NCI-H128 (cell line): ENCODE measurements at regions not wholly inside any gene's neighbourhood (a gene's known extent, or its start where the extent isn't known, plus 50 kb on each side); places are given as distances from the start of the nearest gene placed in this dataset.

ENCODE experiments used
- DNase-seq: peaks from one replicate; lab custom pipeline; 2025; ENCODE audit not compliant: unreplicated experiment; lab: John Stamatoyannopoulos, UW

DNA sequence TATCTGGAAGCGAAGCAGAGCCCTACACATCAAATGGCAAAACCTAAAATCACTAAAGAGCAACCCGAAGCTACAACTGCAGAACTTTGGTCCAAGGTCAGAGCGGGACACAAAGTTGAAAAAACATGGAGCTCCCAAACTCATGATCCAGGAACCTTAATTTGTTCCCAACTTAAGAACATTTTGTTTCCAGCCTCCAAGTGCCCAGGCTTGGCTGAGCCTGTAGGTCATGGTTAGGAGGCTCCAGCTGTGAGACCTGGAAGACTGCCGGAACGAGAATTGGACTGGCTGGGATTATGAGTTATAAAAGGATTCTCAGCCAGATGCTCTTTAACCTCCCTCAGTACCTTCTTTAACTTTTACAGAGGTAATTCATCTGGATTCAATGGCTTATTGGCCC lies 349.1 kb upstream of the DDX53 start:
- no peak for DNase-seq

DNA sequence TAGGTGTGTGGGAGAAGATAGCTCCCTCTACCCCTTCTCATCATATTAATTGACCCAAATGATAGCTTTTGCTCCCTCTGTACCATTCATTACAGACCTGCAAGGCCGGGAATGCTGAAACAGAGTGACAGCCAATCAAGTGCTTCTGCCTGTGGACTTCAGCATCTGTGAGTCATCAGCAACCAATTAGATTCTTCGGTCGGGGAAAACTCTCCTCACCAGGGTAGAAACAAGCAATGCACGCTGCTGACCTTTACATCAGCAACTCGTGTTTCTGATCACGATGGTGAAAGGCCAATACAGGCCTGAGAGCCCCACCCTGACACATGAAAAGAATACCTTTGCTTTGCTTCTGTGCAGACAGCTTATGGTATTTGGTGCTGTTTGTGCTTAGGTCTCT lies 347.2 kb upstream of the DDX53 start:
- no peak for DNase-seq

DNA sequence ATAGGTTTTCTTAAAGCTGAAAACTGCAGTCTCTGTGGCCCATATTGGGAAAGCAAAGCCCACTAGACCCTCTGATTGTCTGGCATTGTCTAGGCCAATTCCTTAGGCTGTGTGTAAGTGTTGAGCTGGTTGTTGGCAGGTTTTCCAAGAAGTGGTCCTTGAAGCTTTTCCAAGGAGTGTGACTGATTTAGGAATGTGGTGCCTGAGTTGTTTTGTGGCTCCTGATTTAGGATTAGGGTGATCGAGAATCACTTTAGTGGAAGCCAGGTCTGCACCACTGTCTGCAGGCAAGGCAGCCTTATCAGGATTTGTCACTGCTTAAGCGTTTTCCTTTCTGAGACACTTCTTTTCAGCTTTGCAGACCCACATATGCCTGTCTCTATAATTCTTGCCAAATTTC lies 339.0 kb upstream of the DDX53 start:
- DNase-seq, result no peak

DNA sequence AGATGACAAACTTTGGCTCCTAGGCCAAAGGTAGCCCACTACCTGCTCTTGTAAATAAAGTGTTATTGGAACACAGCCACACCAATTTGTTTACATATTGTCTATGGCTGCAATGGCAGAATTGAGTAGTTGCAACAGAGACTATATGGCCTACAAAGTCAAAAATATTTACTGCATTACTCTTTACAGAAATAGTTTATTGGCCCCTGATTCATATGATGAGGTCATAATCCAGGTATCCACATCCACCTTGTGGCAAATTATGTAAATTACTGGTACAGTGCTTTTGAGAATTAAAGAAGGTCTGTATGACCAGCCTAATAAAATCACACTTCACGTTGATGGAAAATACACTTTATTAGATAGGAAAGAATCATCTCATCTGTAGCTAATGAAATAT lies 337.0 kb upstream of the DDX53 start:
- DNase-seq, result no peak

DNA sequence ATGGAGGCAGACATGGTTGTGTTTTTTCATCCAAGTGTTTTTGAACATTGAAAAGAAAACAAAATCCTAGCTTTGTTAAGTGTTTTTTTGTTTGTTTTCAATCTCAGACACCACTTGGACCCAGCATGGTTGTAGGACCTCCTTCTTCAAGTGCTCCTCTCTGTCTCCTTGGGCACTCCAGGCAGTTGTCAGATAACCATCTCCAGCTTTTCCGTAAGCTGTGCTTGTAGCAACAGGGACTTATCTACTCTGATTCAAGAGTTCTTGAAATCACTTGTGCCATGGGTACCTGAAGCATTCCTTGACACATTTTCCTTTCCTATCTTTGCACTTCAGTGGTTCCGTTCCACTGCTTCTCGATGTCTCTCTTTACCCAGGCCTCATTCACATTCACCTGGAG lies 334.9 kb upstream of the DDX53 start:
- no peak for DNase-seq

DNA sequence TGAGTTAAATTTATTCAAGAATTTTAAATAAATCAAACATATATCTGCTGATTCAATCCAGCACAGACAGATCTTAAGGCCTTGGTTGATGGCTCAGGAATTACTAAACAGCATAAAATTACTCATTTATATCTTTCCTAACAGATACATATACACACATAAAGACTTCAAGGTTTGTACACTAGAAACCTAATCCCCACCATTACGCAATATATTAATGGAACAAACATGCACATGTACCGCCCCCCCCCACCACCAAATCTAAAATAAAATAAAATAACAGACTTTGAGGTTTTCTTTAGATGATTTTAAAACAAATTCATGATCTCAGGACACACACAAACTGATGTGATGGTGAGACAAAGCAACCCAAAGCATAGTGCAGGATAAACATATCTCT lies 333.9 kb upstream of the DDX53 start:
- DNase-seq, result no peak

DNA sequence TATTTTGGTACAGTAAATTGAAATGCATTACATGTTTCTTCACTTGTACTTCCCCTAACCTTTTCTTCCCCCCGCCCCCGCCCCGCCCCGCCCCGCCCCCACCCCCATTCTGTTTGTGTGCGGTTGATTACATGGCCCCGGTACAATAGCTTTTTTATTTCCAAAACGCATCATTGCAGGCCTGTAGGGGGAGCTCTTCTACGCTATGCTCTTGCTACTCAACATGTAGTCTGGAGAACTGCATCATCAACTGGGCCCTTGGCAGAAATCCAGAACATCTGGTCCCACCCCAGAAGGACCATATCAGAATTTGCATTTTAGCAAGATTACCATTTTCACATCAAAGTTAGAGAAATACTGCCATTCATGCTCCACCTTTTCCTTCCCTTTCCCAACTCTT lies 333.3 kb upstream of the DDX53 start:
- no peak for DNase-seq

DNA sequence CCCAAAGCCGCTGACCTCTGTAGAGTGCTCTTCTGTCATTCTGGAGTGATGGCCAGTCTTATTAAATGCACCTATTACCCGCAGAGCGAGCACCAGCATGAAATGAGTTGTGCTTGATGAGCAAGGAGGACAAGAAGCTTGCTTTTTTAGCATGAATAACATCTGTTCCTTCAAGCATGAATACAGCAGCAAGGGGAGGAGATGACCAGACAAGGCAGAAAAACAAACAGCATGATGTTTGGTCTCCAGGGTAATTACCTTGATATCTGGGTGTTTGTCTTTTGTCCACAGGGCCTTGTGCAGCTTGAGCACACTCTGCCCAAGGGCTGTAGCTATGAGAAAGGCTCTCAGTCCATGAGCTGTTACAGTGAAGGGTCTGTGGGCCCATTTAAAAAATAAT lies 324.8 kb upstream of the DDX53 start:
- DNase-seq, result no peak

DNA sequence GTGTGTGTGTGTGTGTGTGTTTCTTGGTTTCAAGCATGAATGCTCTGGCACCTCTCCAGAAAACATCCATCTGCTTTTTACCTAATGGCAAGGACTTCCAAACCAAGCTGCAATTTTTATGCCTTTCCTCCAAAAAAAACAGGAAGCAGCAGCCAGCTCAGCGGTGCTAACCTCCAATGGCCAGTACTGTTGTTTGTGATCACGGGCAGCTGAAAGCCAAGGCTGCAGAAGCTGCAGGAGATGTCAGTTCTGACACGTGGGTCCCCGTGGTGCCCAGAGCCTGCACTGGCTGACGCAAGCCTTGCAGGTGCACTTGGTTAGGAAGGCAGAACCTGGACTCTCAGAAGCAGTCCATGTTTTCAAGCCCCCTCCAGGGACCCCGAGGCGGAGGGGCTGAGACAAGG lies 313.6 kb upstream of the DDX53 start:
- DNase-seq, result no peak

DNA sequence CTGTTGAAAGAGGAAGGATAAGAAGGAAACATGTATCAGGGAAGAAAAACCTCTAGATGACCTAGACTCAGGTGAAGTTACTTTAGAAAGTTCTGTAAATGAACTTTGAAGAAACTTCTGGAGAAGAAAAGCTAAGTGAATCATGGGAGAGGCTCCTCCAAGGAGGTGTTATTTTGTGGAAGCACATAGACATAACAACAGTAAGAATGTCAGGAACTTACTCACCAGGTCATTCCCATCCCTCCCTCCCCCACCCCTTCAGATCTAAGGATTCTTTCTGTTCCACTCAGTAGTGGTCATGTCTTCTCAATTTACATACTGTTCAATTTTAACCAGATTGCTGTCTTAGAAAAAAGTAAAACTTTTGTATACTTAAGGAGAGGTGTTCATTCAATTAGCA lies 310.5 kb upstream of the DDX53 start:
- no peak for DNase-seq

DNA sequence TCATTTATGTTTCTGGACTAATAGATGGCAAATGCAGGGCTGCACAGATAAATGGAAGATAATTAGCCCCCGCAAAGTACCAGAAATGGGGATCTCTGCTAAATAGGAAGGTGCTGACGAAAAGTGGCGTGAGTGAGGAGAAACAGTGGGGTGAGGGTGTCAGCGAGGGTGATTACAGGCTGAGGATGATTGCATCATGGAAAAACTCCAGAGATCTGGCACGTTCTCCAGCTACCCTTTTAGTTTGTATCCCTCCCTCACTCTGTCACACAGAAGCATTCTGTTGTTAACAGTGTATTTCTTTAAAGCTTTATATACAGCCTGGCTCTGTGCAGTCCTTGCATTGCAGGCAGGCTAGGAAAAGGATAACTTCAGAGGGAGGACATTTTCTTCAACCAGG lies 309.6 kb upstream of the DDX53 start:
- no peak for DNase-seq

DNA sequence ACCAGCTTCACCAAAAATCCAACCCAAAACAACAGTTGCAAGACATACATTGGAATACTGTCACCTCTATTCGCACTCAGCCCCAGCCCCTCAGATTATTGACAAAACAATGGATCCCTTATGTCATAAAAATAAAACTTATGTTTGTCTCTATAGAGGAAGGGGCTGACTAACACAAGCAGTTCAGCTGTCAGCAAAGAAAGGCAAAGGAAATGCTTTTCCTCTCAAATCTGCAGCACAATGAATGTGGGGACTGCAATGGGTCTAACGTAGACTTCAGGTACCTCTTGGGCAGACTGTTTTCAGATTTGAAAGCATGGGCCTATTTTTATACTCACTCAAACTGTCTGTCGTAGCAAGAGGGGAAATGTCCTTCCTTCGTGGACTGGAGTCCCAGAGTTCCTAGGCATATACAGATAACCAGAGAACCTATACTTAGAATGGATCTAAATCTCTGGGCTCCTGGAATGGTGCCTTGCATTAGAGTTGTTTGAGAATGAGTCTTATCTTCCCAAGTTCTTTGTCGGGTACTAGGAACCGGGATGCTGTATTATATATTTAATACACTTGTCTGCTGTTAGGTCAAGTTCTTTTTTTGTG lies 307.7 kb upstream of the DDX53 start:
- DNase-seq, result no peak

DNA sequence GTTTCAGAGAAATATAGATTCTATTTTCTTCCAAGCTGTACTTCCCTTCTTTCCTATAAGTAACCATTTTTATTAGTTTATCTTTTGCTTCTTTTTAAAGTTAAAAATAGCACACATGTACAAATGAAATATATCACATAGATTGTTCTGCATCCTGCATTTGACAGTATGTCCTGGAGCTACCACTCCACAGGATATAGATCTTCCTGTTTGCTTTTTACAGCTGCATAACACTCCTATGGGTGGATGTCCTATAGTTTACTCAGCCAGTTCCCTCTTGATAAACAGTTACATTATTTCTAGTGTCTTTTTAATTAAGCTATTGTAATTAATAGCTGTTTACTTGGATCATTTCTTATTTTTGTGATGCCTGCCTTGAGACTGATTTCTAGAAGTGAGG lies 301.6 kb upstream of the DDX53 start:
- DNase-seq, result no peak

DNA sequence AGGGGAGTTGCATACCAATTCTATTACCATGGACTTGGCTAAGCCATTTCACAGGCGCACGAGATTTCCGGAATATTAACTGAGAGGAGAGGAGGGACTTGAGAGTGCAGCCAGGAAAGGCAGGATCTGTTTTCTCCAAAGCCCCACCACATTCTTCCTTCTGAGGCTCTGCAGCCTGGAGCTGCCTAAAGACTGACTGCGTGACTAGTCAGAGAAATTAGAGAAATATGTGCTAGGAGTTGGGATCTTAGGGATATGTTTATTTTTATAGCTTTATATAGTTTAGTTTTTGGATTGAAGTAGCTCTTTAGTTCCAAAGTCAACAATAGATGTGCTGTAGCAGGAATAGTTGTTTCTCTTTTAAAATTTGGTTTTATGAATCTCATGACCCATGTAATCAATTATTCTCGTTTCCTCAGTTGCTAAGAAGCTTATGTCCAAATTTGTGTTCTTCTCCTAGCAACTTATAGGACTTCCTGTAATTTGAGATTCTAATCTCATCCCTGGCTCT lies 300.1 kb upstream of the DDX53 start:
- no peak for DNase-seq

DNA sequence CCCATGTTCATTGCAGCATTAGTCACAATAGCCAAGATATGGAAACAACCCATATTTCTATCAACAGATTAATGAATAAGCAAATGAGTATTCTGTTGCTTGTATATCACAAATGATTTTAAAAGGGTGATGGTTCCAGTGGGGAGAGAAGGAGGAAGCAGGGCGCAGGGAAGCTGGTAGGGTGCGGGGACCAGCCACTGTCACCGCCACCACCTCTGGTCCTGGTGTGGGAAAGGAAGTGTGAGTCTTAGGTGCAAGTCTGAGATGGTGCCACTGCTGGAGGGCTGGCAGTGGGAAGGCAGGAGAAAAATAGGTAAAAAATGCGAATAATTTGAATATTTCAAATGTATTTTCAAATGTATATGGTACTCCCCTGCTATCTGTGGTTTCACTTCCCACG lies 286.8 kb upstream of the DDX53 start:
- no peak for DNase-seq

DNA sequence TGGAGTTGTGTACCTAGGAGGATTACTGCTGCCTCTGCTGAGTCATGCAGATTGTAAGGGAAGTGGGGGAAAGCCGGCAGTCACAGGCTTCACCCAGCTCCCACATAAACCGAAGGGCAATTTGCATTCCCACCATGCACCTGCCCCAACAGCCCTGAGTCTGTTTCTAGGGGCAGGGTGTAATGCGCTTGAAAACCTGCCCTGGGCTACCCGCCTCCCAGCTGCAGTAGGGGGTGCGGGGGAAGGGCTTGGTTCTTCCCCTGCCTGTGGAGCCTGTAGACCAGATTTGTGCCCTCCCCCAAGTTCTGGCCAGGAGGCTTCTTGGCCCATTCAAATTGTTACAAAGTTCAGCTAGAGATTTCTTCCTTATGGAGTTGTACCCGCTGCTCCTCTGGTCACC lies 269.2 kb upstream of the DDX53 start:
- no peak for DNase-seq

DNA sequence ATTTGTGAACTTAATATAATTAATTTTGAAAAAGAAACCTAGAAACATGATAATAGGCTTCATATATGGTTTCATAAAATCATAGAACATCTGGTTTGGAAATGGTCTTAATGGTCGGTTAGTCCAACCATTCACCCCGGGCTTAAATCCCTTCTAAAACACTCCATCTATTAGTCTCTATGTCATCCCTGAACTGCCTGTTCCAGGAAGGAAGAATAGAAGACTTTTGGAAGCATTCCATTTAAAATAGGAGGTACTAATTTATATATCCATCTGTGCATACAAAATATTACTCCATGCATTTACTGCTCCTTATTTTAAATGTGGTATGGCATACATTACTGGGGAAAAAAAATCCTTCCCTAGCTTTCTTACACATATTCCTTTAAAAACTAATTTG lies 262.2 kb upstream of the DDX53 start:
- no peak for DNase-seq

DNA sequence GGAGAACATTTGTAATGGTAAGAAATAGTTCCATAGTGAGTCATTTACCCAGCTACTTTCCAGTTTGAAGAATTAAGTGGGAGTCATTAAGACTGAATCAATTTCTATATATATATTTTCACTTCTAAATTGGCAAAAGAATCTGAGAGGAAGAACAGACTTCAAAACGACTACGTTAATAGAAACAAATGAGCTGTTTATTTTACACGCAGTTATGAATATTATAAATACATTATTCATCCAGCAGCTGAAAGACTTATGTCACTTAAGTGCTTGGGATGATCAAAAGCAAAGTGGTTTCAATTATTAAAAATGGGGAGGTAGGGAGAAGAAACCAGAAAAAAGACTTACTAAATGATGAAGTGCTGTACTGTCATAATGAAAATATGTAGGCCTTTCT lies 260.5 kb upstream of the DDX53 start:
- no peak for DNase-seq

DNA sequence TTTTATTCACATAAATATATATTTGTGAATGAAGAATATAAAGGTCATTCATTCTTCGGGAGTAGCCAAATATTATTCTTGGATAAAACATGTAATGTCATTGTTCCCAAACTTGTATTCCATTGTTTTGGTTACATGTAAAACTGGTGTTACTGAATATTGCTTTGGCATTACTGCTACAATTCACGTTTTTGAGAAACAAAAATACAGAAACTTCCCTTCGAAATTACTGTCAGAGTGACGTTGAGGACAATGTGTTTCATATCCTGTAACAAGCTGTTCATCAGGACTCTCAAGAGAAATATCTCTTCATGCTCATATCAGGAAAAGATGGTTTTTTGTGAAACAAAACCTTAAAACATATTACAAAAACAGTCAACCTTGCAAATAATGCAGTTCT lies 258.9 kb upstream of the DDX53 start:
- no peak for DNase-seq

DNA sequence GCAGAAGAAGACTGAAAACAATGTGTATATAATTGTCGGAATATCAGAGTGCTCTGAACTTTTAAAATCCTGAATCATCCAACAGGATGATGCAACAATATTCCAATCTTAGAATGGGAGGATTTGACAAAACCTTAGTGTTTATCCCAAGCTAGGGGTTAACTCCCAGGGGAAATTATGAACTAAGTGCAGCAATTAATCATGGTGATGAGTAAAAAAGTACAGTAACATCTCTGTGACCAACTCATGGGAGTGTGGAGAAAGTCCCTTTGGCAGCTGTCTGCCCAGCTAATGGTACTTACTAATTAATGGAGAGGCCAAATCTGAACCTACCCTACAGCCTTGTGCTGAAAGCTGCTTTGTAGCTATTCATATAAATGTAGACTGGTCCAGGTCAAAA lies 257.6 kb upstream of the DDX53 start:
- no peak for DNase-seq

DNA sequence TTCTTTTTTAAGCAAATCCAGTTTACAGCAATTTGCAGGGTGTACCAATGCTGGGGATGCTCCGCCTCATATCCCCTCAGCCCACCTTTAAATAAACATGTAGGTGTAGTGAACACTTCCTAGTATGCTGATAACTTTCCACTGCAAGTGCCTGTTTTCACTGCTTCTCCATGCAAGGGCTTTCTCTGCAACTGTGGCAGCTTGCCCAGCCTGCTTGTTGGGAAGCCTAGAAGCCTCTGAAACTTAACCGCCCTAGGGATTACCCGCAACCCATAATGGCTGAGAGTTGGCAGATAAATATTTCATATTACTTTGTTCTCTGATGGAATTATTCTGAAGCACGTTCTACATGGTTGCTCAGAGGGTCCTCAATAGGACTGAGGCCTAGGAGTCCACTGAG lies 253.7 kb upstream of the DDX53 start:
- no peak for DNase-seq

DNA sequence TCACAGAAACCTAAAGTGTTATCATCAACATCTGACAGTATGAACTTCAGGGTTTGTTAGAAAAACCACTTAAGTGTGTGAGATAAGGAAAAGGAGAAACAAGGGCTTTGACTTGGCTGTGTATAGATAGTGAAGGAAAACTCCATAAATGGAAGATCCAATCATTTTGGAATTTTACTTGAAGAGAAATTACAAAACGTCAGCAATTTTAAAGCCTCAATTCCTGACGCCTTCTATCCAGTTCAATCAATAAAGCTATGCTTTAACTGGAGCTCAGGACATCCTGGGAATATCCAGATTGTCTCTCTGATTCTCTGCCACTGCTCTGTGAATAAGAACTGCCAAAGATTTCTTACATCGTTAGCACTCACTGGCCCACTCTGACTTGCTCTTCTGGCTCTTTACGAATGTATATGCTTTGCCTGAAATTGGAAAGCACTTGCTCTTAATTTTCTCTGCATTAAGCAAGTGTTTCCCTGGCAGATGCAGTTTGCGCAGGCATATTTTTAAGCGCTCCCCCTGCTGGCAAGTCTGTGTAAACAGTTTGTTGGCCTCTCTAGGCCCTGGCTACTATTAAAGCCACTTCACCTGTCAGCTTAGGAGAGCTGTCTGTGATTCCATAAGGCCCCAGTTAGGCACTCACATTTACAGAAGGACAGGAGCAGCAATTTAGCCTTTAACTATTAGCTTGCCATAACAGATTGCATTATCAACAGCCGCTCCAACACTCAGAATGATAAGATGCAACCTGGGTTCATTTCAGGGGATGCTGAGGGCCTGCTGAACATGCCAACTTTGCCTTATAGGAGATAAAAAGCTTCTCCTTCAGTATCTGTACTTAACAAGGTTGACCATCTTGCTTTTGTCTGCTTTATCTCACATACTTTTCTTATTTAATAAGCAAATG lies 251.4 kb upstream of the DDX53 start:
- peak; percentile 1 for DNase-seq
